HCT116 (cell line): ENCODE measurements at regions not wholly inside any gene's neighbourhood (a gene's known extent, or its start where the extent isn't known, plus 50 kb on each side); places are given as distances from the start of the nearest gene placed in this dataset.

Experiments used
- ATAC-seq: fragments of 200-7000 bp; cut with Tn5 transposase; 2 replicates; pipeline ENCODE4 v1.9.1; 2020; ENCODE audit warnings: mild to moderate bottlenecking, moderate library complexity
- BruUV-seq: library from RNA; stranded (reverse); fragments of 400-500 nt; replicated peaks from 2 replicates; lab custom pipeline; 2021; lab: Mats Ljungman, UMichigan
- CTCF ChIA-PET: fragments of 300-600 bp; sonication (Branson Sonifier 250); formaldehyde crosslinking; loops from one replicate; lab custom pipeline; 2021; ENCODE audit warnings: antibody characterized with exemption; lab: Charles Lee
- POLR2A ChIA-PET: fragments of 300-600, 350-600 bp; sonication (Branson Sonifier 250); formaldehyde crosslinking; loops from one replicate; lab custom pipeline; 2021; ENCODE audit warnings: antibody characterized with exemption; lab: Charles Lee
- RAD21 ChIA-PET, 2 experiments: fragments of 300-600 bp; sonication (Branson Sonifier 250); formaldehyde crosslinking; loops; one replicate each; lab custom pipeline; 2023; ENCODE audit warnings: low total read pairs in 2 of 2; ENCODE audit not compliant: uncharacterized antibody in 2 of 2, unreplicated experiment in 2 of 2, low non-redundant PET in 1 of 2; lab: Charles Lee
- DNase-seq: peaks from one replicate; pipeline ENCODE4 v3.0.0-alpha.2; 2010; ENCODE audit warnings: low read depth, low spot score
- H2AFZ ChIP-seq: fragments of 200-600 bp; shearing (Covaris generic), sonication (generic); 2 replicates; pipeline ENCODE4 v1.6.1; 2017; ENCODE audit warnings: low read depth, mixed run types, mixed read lengths, antibody characterized with exemption, low read length; ENCODE audit not compliant: poor library complexity, severe bottlenecking
- H3K27ac ChIP-seq: 2 replicates; pipeline ENCODE4 v1.5.1; 2012; ENCODE audit warnings: low read depth, low read length
- H3K27me3 ChIP-seq: fragments of 200-600 bp; sonication (generic); 2 replicates; pipeline ENCODE4 v1.6.1; 2016; ENCODE audit warnings: mixed run types, low read length, mixed read lengths; ENCODE audit not compliant: insufficient read depth
- H3K36me3 ChIP-seq, 2 experiments: fragments of 200-500 bp in 1 of 2; fragments of 200-600 bp in 1 of 2; sonication (Bioruptor generic) in 1 of 2; sonication (generic) in 1 of 2; 2 replicates each; pipeline versions ENCODE4 v1.5.1 to v1.6.1; 2014 to 2016; ENCODE audit warnings: low read length in 2 of 2, inconsistent platforms in 1 of 2, mixed read lengths in 1 of 2, mixed run types in 1 of 2; ENCODE audit not compliant: insufficient read depth in 2 of 2, control insufficient read depth in 1 of 2
- H3K4me1 ChIP-seq, 2 experiments: fragments of 200-600 bp in 1 of 2; sonication (generic) in 1 of 2; 2 replicates each; pipeline versions ENCODE4 v1.5.1 to v1.6.1; 2012 to 2017; ENCODE audit warnings: low read length in 2 of 2, inconsistent platforms in 1 of 2, mild to moderate bottlenecking in 1 of 2, mixed read lengths in 1 of 2, mixed run types in 1 of 2, moderate library complexity in 1 of 2; ENCODE audit not compliant: insufficient read depth in 2 of 2, control insufficient read depth in 1 of 2
- H3K4me2 ChIP-seq: fragments of 200-600 bp; sonication (generic); 2 replicates; pipeline ENCODE4 v1.6.1; 2017; ENCODE audit warnings: mixed run types, low read length, mixed read lengths
- H3K4me3 ChIP-seq, 2 experiments: fragments of 200-600 bp in 1 of 2; sonication (generic) in 1 of 2; replicated peaks in 1 of 2; 2 replicates each; pipeline ENCODE4 v1.5.1; 2011 to 2016; ENCODE audit warnings: low read length in 2 of 2, control low read depth in 1 of 2, low read depth in 1 of 2, mild to moderate bottlenecking in 1 of 2, mixed read lengths in 1 of 2, mixed run types in 1 of 2
- H3K79me2 ChIP-seq: fragments of 200-600 bp; sonication (generic); 2 replicates; pipeline ENCODE4 v1.6.1; 2017; ENCODE audit warnings: mild to moderate bottlenecking, mixed run types, low read length, moderate library complexity, mixed read lengths; ENCODE audit not compliant: insufficient read depth
- H3K9ac ChIP-seq: fragments of 200-600 bp; sonication (generic); 2 replicates; pipeline ENCODE4 v1.6.1; 2016; ENCODE audit warnings: low read length, mixed read lengths
- H3K9me2 ChIP-seq: fragments of 200-600 bp; sonication (generic), shearing (Covaris generic); 2 replicates; pipeline ENCODE4 v1.6.1; 2017; ENCODE audit warnings: mixed run types, mild to moderate bottlenecking, moderate library complexity; ENCODE audit not compliant: insufficient read depth
- H3K9me3 ChIP-seq, 2 experiments: fragments of 200-500 bp in 1 of 2; fragments of 200-600 bp in 1 of 2; sonication (Bioruptor generic) in 1 of 2; sonication (generic) in 1 of 2; 2 replicates each; pipeline ENCODE4 v1.6.1; 2014 to 2017; ENCODE audit warnings: low read length in 2 of 2, mixed read lengths in 2 of 2, inconsistent platforms in 1 of 2, low read depth in 1 of 2, mild to moderate bottlenecking in 1 of 2, mixed run types in 1 of 2, moderate library complexity in 1 of 2; ENCODE audit not compliant: control insufficient read depth in 1 of 2, insufficient read depth in 1 of 2
- H4K20me1 ChIP-seq: fragments of 200-600 bp; sonication (generic), shearing (Covaris generic); 2 replicates; pipeline ENCODE4 v1.6.1; 2017; ENCODE audit warnings: mixed run types, mild to moderate bottlenecking, moderate library complexity; ENCODE audit not compliant: insufficient read depth
- CEBPB ChIP-seq: IDR thresholded peaks from 2 replicates; pipeline ENCODE4 v1.6.1; 2012; ENCODE audit warnings: low read depth
- ELF1 ChIP-seq: IDR thresholded peaks from 2 replicates; pipeline ENCODE4 v1.6.1; 2012; ENCODE audit warnings: low read depth, borderline replicate concordance
- EZH2 ChIP-seq: fragments of 200-600 bp; sonication (generic); IDR thresholded peaks from 2 replicates; pipeline ENCODE4 v1.6.1; 2017; ENCODE audit warnings: antibody characterized with exemption, mixed run types
- EZH2phosphoT487 ChIP-seq: fragments of 200-600 bp; IDR thresholded peaks from 2 replicates; pipeline ENCODE4 v1.6.1; 2018; ENCODE audit warnings: antibody characterized with exemption, borderline replicate concordance
- FOSL1 ChIP-seq: IDR thresholded peaks from 2 replicates; pipeline ENCODE4 v1.6.1; 2012; ENCODE audit warnings: low read depth
- POLR2A ChIP-seq: IDR thresholded peaks from 2 replicates; pipeline ENCODE4 v1.7.0; 2011; ENCODE audit warnings: borderline replicate concordance; ENCODE audit not compliant: insufficient read depth, insufficient read length; ENCODE audit errors: extremely low read depth
- POLR2AphosphoS5 ChIP-seq: IDR thresholded peaks from 2 replicates; pipeline ENCODE4 v1.6.1; 2011; ENCODE audit warnings: mild to moderate bottlenecking, low read depth, low read length, moderate library complexity
- RAD21 ChIP-seq: IDR thresholded peaks from 2 replicates; pipeline ENCODE4 v1.6.1; 2012; ENCODE audit warnings: low read depth, mild to moderate bottlenecking
- SIN3A ChIP-seq: IDR thresholded peaks from 2 replicates; pipeline ENCODE4 v1.6.1; 2012; ENCODE audit warnings: low read depth
- SP1 ChIP-seq: IDR thresholded peaks from 2 replicates; pipeline ENCODE4 v1.6.1; 2012; ENCODE audit warnings: low read depth
- SRF ChIP-seq: IDR thresholded peaks from 2 replicates; pipeline ENCODE4 v1.6.1; 2012; ENCODE audit warnings: low read depth
- TCF7L2 ChIP-seq: IDR thresholded peaks from 2 replicates; pipeline ENCODE4 v1.7.0; 2011; ENCODE audit warnings: borderline replicate concordance, inconsistent platforms; ENCODE audit not compliant: insufficient read depth, insufficient read length; ENCODE audit errors: extremely low read depth
- YY1 ChIP-seq: IDR thresholded peaks from 2 replicates; pipeline ENCODE4 v1.6.1; 2011; ENCODE audit warnings: low read length, low read depth, moderate library complexity, mild to moderate bottlenecking; ENCODE audit not compliant: insufficient replicate concordance; ENCODE audit errors: extremely low read depth
- ZFX ChIP-seq: fragments of 450-650 bp; IDR thresholded peaks from 2 replicates; pipeline ENCODE4 v1.6.1; 2017
- ZNF274 ChIP-seq: fragments of 200-500 bp; sonication (Bioruptor generic); IDR thresholded peaks from 2 replicates; pipeline ENCODE4 v1.6.1; 2014; ENCODE audit warnings: mild to moderate bottlenecking, low read depth, low read length, inconsistent platforms
- intact Hi-C: fragments of 100-400 bp; cut with micrococcal nuclease; formaldehyde crosslinking; loops from 2 replicates; pipeline ENCODE4 v1.10.0; 2022
- TF ChIP-seq, protein P1 (sequence below): IDR thresholded peaks from 2 replicates; pipeline ENCODE4 v1.6.1; 2012
- TF ChIP-seq, protein P2 (sequence below), 3 experiments: fragments of 200-600 bp in 1 of 3; sonication (generic) in 1 of 3; IDR thresholded peaks in 2 of 3; conservative IDR thresholded peaks in 1 of 3; 2 replicates each; pipeline ENCODE4 v1.5.1; 2012 to 2017; ENCODE audit warnings: low read depth in 2 of 3, low read length in 2 of 3, antibody characterized with exemption in 1 of 3, borderline replicate concordance in 1 of 3, control low read depth in 1 of 3, mild to moderate bottlenecking in 1 of 3, mixed read lengths in 1 of 3, mixed run types in 1 of 3, moderate library complexity in 1 of 3; ENCODE audit not compliant: insufficient read depth in 1 of 3
- TF ChIP-seq, protein P3 (sequence below): IDR thresholded peaks from 2 replicates; pipeline ENCODE4 v1.6.1; 2012
- TF ChIP-seq, protein P4 (sequence below): IDR thresholded peaks from 2 replicates; pipeline ENCODE4 v1.6.1; 2012; ENCODE audit warnings: low read depth
- TF ChIP-seq, protein P5 (sequence below): IDR thresholded peaks from 2 replicates; pipeline ENCODE4 v1.6.1; 2011; ENCODE audit warnings: mild to moderate bottlenecking, low read length, moderate library complexity; ENCODE audit not compliant: insufficient replicate concordance; ENCODE audit errors: extremely low read depth

GRCh38 chr6:127402890-127403617, 56.1 kb downstream of the KIAA0408 start:
- Histone ChIP-seq H3K36me3 (no peaks in the 10 kb centered on the region), H3K79me2 (no peaks in the 10 kb centered on the region), H4K20me1 (no peaks in the 10 kb centered on the region), H3K4me1 (no peaks in the 10 kb centered on the region), H2AFZ (no peak overlapping the region), H3K27ac (no peak overlapping the region), H3K9me2 (no peaks in the 10 kb centered on the region), H3K9ac (no peak overlapping the region), H3K27me3 (no peaks in the 10 kb centered on the region), H3K9me3 (no peaks in the 10 kb centered on the region), H3K4me3 (no peak overlapping the region), H3K4me2 (no peak overlapping the region)
- intact Hi-C loops = no loop called here
- TF ChIP-seq CEBPB (no peak), ELF1 (no peak), RAD21 (no peak), SRF (no peak), ZNF274 (no peak), TCF7L2 (no peak), YY1 (no peak), EZH2 (no peak), SIN3A (no peak), EZH2phosphoT487 (no peak), ZFX (no peak), FOSL1 (no peak), POLR2A (no peak), SP1 (no peak), POLR2AphosphoS5 (no peak)
- TF ChIP-seq, protein P1, sequence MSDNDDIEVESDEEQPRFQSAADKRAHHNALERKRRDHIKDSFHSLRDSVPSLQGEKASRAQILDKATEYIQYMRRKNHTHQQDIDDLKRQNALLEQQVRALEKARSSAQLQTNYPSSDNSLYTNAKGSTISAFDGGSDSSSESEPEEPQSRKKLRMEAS = no peak
- TF ChIP-seq, protein P2, sequence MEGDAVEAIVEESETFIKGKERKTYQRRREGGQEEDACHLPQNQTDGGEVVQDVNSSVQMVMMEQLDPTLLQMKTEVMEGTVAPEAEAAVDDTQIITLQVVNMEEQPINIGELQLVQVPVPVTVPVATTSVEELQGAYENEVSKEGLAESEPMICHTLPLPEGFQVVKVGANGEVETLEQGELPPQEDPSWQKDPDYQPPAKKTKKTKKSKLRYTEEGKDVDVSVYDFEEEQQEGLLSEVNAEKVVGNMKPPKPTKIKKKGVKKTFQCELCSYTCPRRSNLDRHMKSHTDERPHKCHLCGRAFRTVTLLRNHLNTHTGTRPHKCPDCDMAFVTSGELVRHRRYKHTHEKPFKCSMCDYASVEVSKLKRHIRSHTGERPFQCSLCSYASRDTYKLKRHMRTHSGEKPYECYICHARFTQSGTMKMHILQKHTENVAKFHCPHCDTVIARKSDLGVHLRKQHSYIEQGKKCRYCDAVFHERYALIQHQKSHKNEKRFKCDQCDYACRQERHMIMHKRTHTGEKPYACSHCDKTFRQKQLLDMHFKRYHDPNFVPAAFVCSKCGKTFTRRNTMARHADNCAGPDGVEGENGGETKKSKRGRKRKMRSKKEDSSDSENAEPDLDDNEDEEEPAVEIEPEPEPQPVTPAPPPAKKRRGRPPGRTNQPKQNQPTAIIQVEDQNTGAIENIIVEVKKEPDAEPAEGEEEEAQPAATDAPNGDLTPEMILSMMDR (IDR thresholded peaks at IDR 0.05 in 2 of 3, conservative IDR thresholded peaks at IDR 0.05 in 1 of 3; ENCODE audit: borderline replicate concordance in 1 of 3, insufficient read depth in 1 of 3, low read depth in 2 of 3, low read length in 2 of 3) = no peak
- TF ChIP-seq, protein P3, sequence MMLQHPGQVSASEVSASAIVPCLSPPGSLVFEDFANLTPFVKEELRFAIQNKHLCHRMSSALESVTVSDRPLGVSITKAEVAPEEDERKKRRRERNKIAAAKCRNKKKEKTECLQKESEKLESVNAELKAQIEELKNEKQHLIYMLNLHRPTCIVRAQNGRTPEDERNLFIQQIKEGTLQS = no peak
- TF ChIP-seq, protein P4, sequence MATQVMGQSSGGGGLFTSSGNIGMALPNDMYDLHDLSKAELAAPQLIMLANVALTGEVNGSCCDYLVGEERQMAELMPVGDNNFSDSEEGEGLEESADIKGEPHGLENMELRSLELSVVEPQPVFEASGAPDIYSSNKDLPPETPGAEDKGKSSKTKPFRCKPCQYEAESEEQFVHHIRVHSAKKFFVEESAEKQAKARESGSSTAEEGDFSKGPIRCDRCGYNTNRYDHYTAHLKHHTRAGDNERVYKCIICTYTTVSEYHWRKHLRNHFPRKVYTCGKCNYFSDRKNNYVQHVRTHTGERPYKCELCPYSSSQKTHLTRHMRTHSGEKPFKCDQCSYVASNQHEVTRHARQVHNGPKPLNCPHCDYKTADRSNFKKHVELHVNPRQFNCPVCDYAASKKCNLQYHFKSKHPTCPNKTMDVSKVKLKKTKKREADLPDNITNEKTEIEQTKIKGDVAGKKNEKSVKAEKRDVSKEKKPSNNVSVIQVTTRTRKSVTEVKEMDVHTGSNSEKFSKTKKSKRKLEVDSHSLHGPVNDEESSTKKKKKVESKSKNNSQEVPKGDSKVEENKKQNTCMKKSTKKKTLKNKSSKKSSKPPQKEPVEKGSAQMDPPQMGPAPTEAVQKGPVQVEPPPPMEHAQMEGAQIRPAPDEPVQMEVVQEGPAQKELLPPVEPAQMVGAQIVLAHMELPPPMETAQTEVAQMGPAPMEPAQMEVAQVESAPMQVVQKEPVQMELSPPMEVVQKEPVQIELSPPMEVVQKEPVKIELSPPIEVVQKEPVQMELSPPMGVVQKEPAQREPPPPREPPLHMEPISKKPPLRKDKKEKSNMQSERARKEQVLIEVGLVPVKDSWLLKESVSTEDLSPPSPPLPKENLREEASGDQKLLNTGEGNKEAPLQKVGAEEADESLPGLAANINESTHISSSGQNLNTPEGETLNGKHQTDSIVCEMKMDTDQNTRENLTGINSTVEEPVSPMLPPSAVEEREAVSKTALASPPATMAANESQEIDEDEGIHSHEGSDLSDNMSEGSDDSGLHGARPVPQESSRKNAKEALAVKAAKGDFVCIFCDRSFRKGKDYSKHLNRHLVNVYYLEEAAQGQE = no peak
- TF ChIP-seq, protein P5, sequence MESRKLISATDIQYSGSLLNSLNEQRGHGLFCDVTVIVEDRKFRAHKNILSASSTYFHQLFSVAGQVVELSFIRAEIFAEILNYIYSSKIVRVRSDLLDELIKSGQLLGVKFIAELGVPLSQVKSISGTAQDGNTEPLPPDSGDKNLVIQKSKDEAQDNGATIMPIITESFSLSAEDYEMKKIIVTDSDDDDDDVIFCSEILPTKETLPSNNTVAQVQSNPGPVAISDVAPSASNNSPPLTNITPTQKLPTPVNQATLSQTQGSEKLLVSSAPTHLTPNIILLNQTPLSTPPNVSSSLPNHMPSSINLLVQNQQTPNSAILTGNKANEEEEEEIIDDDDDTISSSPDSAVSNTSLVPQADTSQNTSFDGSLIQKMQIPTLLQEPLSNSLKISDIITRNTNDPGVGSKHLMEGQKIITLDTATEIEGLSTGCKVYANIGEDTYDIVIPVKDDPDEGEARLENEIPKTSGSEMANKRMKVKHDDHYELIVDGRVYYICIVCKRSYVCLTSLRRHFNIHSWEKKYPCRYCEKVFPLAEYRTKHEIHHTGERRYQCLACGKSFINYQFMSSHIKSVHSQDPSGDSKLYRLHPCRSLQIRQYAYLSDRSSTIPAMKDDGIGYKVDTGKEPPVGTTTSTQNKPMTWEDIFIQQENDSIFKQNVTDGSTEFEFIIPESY = no peak
- ATAC-seq = no peak
- no peak for DNase-seq
- no TSS peak for BruUV-seq
- ChIA-PET POLR2A (no interaction called here), RAD21 (no interaction called here), CTCF (no interaction called here)
